GM21515 (cell line): ENCODE measurements at regions not wholly inside any gene's neighbourhood (a gene's known extent, or its start where the extent isn't known, plus 50 kb on each side); places are given as distances from the start of the nearest gene placed in this dataset.
"Not testable (repeated sequence)": the region's sequence is repeated elsewhere in the genome, so short reads cannot be mapped to it uniquely, and the experiment has no call there.

Experiments
- ATAC-seq: cut with Tn5 transposase; IDR thresholded peaks from one replicate; pipeline ENCODE4 v1.9.1; 2021; ENCODE audit not compliant: unreplicated experiment

DNA sequence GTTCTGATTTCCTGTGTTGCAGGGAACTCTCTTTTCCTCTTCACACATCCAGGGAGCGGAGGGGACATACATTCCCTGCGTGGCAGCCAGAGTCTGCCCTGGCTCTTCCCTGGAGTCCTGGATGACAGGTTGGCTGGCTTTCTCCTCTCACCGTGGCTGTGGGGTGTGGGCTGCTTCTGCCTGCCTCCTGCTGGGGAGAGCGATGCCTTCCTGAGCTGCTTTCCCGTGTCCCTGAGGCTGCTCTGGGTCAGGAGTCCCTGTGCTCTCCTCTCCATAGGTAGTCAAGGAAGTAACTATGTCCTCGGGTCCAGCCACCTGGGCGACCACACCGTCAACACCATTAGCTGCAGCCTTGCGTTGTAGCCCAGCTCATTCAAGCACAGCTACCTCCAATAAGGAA, 451.7 kb downstream of the QKI start:
- ATAC-seq: no peak

DNA sequence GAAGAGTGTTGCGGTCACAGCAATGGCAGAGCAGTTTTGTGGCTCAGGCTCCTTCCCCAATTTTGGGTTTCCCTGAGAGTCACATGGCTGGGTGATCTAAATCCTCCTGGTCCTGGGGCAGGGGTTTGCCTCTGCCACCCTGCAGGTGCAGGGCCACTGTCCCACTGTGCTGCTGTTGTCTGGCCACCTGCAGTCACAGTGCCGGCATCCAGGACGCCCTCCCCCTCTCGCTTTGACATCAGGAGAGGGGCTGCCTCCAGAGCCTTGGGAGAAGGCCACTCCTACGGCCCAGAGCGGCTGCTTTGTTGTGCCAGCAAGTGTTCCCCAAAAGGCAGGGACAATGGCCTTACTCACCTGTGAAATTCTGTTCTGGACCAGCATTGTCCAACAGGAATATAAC, 449.0 kb downstream of the QKI start:
- ATAC-seq: no peak

DNA sequence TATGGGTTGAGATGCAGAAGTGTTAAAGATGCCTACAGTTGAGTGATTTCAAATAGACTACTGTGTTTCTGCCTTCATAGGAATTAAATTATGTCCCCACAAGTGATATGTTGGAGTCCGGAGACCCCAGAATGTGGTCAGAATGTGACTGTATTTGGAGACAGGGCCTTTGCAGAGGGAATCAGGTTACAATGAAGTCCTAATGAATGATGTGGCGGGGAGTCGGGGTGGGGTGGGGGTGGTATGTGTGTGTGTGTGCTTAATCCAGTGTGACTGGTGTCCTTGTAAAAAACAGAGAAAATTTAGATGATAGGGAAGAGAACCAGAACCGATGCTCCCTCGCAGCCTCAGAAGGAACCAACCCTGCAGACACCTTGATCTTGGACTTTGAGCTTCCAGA, 448.2 kb downstream of the QKI start:
- no peak for ATAC-seq

DNA sequence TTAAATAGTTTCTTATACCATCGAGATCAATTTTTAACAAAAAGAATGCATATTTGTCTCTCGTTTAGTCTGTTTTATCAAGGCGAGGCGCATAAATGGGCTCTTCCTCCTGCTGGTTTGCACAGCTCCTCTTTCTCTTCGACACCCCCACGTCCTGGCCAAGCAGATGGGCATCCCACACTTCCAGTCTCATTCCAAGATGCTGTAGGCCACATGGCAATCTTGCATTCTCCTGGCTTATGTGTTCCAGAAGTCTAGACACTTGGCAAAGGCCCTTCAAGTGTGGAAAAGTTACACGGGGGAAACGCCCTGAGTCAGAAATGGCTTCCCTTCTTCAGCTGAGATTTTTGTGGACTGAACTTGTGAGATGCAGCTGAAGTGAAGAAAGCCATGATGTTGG, 447.1 kb downstream of the QKI start:
- ATAC-seq: no peak

DNA sequence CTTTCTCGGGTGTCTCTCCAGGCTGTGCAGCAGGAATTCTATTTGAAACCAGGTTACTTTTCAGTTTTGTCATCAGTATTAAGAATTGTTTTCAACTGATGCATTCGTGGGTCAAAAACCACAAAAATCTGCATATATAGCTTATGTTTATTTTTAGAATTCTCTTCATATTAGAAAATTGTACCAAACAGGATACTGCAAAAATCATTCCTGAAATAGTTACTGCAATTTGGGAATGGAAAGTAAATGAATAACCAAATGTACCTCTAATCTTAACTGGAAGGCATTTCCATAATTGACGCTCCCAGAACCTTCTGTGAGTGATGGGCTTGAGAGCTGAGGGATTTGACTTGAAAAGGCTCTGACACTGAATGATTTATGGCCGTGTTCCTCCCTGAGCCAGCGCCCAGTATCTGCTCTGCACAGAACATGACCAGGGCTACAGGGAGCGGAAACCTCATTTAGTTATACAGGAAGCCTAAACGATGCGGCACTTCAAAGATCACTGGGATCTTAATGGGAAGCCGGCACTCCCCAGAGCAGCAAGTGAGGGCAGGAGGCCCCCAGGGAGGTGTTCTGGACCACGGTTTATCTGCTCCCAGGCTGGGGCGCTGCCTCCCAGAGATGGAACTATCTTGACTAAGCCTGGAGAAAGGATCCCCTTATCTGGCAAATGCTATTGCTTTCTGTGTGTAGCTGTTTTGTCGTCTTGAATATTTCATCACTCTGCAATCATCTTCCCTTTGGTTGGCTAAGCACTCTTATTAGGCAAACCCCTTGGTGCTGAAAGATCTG, 446.0 kb downstream of the QKI start:
- no peak for ATAC-seq

DNA sequence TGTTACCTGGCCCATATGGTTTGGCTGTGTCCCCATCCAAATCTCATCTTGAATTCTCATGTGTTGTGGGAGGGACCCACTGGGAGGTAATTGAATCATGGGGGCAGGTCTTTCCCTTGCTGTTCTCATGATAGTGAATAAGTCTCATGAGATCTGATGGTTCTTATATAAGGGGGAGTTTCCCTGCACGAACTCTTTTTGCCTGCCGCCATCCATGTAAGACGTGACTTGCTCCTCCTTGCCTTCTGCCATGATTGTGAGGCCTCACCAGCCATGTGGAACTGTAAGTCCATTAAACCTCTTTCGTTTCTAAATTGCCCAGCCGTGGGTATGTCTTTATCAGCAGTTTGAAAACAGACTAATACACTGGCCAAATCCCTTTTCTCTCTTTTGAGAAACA, 444.4 kb downstream of the QKI start:
- not testable (repeated sequence) for ATAC-seq

DNA sequence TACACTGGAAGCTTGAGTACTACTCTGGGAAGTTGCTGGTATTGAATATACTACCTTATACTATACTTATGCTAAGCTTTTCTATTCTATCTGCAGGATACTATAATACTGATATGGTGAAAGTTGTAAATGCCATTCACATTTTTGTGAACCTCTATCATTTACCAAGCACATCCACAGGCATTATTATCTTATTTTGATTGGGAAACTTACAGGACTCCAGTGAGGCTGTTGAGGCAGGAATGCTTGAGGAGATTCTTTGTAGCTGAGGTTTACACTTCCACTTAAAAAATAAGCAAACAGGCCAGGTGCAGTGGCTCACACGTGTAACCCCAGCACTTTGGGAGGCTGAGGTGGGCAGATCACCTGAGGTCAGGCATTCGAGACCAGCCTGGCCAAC, 442.9 kb downstream of the QKI start:
- ATAC-seq: no peak

DNA sequence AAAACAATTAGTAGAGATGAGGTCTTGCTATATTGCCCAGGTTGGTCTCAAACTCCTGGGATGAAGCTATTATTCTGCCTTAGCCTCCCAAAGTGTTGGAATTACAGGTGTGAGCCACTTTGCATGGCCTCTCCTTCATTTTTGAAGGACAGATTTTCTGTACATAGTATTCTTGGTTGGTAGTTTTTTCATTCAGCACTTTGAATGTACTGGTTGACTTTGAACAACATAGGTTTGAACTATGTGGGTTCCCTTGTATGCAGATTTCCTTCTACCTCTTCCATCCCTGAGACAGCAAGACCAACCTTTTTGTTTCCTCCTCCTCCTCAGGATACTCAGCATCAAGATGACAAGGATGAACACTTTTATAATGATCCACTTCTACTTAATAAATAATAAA, 436.4 kb downstream of the QKI start:
- no peak for ATAC-seq

DNA sequence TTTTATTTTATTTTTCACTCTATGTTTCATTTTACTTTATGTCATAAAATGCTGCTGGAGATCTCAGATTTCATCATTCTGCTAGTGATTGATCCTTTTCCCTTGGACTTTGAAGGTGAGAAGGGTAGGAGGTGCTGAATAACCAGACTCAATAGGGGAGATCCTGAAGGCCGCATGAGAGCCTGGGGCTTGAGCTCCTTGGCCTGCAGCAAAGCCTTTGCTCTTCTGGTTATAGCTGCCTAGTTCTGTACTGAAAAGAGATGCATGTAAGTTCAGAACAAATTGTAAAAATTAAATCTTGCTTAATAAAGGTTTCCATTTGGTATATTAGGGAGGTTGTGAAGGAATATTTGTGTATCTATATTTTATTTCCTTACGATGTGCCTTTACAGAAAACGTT, 430.2 kb downstream of the QKI start:
- no peak for ATAC-seq

DNA sequence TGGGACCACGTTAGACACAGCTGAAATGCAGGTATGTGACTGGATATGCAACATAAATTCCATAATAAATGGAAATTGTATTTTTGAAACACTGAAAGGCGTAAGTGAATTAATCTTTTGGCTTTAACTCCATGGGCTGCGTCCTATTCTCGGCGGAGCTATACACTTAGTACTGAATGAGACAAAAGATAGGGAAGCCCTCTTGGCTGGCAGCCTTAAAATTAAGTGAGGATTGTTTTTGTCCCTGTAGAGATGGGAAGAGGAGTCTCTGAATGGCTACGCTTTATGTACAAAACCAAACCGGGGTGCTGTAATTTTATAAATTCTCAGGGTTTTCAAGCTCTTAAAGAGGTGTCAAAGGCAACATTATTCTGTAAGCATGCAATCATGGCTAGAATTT, 429.8 kb downstream of the QKI start:
- no peak for ATAC-seq

DNA sequence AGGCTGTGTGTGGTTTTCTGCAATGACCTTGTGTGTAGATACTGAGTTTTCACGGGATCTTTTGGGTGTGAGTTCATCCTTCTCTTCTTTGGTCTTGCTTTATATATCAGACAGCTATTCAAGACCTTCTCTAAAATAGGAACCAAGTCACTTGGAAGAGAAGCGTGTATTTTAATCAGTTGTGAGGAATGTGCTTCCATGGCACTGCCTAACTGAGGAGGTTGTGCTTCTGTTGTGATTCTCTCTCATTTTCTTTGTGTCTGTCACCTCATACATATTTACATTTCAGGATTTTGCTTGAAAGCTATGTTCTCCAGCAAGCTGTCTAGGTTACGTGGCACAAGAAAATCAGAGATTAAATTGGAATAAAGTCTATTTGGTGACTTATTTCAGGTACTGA, 428.7 kb downstream of the QKI start:
- ATAC-seq: no peak

DNA sequence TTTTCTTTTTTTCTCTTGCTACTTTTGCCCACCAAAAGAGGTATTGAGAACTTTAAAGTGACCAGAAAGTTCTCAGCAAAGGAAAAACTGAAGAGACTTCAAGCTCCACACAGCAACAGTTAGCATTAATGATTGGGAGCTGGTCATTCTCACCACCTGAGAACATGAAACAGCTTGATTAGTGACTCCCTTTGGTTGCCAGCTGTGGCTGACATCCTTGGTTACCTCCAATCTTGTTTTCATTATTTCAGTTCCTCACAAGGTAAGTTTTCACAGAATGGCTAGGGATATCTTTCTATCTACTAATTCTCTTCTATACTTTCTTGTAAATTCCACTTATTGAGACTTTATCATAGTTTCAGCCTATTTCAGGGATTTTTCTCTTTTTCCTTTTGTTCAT, 427.9 kb downstream of the QKI start:
- peak; percentile 55 for ATAC-seq

DNA sequence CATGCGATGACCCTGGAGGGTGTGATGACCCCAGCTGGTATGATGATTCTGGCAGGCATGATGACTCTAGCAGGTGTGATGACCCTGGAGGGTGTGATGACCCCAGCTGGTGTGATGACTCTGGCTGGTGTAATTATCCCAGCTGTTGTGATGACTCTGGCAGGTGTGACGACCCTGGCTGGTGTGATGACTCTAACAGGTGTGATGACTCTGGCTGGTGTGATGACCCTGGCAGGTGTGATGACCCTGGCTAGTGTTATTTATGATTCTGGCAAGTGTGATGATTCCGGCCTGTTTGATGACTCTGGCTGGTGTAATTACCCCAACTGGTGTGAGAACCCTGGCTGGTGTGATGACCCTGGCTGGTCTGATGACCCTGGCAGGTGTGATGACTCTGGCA, 427.2 kb downstream of the QKI start:
- no peak for ATAC-seq

DNA sequence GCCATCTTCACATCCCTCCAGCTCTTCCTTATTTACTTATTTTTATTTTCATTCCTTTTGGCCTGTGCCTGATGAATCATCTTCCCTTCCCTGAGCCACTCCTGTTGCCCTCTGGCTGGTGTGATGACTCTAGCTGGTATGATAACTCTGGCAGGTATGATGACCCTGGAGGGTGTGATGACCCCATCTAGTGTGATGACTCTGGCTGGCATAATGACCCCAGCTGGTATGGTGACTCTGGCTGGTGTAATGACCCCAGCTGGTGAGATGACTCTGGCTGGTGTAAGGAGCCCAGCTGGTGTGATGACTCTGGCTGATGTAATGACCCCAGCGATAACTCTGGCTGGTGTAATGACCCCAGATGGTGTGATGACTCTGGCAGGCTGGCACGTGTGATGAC, 426.8 kb downstream of the QKI start:
- no peak for ATAC-seq

DNA sequence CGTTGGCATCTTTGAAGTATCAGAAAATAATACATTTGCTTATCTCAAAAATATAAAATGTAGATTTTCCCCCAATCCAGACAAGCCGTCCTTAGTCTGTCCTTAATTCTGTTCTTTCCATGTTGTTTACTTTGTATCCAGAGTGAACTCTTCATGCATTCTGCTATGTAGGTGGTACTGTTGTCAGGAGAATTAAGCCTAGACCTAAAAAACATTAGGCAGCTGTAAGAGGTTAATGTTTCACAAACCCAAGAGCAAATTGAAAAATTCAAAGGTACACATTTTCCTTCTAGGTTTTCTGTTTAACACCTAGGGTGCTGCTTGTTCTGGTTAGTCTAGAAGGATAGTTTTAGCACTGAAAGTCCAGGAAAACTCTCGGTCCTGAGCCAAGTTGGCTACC, 426.4 kb downstream of the QKI start:
- ATAC-seq: no peak

DNA sequence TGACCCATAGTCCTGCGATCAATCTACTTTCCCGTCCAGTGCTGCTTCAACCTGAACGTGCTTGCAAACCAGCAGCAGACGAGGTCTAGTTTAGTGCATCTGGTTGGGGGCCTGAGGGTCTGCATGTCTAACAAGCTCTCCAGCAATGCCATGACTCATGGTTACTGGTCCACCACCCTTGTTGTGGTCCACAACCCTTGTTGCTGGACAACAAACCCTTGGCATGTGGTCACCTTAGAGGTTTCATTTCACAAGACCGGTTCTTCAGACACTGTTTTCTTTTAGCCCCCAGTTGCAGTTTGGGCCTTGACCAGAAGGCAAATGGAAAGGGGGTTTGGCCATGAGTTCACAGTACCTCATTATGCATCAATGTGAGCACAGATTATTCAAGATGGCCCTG, 424.8 kb downstream of the QKI start:
- ATAC-seq: no peak

DNA sequence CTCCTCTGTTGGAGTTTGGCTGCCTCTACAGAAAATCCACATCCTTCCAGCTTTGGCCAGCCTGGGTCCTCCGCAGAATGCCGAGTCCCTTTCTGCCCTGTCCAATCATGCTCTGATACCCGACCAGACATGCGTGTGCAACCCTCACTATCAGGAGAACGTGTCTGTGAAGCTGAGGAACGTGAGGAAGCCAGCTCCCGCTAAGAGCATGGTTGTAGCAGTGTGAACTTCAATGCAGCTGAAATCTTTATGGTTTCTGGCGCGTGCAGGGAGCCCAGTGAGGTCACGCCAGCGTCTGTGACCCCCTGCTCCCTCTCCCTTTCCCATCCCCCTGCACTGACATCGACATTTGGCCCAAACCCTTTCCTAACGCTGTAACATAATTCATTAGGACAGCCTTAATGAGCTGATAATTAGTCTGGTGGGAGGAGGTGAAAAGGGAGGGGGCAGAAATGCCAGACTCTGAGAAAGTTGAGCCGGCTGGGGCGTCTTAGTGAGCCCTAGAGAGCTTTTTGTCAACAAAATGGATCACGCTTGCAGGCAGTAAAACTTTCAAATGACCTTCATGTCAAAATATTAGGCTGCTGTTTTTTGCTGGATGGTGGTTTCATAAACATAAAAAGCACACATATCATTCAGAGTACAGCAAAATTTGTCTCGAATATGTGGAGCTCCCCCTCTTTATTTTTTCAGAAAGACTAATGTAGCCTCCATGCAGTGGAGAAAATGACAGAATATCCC, 423.3 kb downstream of the QKI start:
- no peak for ATAC-seq

DNA sequence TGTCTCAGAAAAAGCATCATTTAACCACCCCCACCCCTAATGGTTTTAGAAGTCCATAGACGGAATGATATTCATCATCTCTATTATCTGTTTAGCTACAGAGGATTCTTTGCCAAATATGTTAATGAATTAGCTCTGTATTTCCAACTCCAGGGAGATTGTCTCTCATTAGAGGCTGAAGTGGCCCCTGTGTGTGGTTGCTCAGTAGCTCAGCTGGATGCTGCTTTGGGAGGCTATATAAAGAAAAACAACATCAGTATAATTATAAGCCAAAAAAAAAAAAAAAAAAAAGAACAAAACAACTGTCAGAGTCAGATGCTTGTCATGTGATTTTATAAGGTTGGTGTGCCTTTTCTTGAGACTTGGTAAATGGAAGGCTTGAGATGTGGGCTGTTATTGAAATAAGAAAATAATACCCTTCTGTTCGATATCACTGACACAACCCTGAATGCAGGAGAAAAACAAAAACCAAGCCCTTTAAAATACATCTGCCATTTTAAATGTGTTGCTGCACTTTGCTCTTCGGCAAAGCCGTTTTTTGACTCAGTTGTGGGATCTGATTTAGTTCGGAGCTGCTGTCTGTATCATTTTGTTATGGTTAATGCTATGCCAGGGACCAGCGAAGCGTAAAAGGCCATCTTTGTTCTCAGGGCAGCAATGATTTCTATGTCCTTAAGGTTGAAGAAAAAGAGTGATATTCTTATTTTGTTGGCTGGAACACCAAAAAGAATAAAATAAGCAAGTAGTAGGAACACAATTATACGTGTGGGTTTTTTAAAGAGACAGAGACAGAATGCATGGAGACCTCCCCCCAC, 422.6 kb downstream of the QKI start:
- ATAC-seq: no peak

DNA sequence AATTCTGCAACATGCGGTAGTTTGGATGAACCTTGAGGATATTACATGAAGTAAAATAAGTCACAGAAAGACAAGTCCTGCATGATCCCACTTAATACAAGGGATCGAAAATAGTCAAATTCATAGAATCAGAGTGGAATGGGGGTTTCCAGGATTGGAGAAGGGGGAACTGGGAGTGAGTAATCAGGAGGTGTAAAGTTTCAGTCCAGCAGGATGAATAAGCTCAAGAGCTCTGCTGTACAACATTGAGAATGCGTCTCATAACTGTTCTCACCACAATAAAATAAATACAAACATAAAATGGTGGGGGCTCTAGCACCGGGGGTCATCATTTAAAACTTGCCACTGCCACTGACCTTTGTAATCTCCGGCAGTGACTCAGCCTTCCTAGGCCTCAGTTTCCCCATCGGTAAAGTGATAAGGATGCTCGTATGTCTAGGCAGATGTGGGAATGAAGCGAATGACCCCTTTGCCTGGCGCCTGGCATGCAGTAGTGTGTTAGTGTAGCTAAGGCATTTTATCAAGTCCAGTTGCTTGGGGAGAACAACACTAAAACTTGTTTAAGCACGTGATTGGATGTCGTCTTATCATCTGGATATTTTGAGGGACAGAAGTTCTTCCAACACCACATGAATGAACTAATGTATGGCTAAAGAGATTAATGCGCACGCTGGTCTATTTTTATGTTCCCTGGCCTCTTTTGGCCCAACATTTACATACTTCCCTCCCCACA, 421.1 kb downstream of the QKI start:
- ATAC-seq: no peak

DNA sequence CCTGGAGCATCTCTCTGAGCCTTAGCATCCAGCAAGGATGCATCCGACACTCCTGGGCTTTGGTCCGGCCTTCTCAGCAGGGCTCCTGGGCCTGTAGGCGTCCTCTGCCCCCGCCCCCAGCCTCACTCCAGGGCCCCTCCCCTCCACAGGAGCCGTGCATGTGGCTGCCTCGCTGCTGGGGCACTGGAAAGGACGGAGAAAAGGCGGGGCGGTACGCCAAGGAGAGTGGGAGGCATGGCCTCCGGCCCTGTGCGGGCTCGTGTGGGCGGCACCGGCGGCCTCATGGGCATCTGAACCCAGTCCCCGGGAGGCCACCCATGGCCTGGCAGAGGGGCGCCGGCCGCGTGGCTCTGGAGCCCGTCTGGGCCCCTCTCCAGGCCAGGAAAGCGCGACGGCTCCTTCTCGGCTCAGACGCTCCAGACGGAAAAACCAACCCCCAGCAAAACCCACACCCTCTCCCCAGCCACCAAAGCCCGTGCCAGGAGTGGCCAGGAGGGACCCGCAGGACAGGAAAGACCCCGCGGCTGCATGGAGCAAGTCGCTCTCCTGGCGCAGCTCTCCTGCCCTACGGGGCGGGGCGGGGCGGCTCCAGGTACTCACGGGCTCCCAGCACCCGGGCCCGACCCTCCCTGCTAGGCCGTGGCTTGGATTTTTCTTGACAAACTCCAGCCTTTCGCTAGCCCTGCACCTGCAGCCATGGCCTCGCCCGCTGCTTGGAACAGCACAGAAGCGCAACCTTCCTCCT, 419.9 kb downstream of the QKI start:
- ATAC-seq: no peak

DNA sequence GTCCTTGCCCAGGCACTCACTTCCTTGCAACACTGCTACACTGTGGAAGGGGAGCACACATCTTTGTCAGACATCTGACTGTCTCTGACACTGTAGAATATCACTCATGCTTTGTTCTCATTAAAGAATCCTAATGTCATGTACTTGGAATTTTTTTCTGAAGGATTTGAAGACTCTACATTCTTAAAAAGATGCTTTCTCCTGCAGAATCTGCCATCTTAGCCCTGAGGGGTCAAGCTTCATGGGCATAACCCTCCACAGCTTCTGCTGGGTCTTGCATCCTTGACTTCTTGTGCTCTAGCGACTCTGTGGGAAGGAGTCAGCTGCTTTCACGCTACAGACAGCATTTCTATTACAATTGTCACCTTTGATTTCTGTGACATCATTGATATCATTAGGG, 417.2 kb downstream of the QKI start:
- ATAC-seq: no peak
